Activated T-cell treated with anti-CD3 and anti-CD28 coated beads, Interleukin-2, amount 50 U/mL, for 72 hours (primary cell): ENCODE measurements at regions not wholly inside any gene's neighbourhood (a gene's known extent, or its start where the extent isn't known, plus 50 kb on each side); places are given as distances from the start of the nearest gene placed in this dataset.

Experiments
- ATAC-seq, 2 donors: fragments of 150-1000 bp; cut with Tn5 transposase; replicated peaks in 1 of 2; 2 replicates each; pipeline ENCODE4 v1.10.0; 2021; ENCODE audit warnings: moderate library complexity in 2 of 2, mild to moderate bottlenecking in 1 of 2
- DNase-seq, 2 donors: peaks; one replicate each; pipeline ENCODE4 v3.0.0; 2021 to 2022; ENCODE audit warnings: mixed read lengths in 1 of 2
- H3K27ac Mint-ChIP-seq: one replicate; pipeline ENCODE4 v1.8.0; 2022; ENCODE audit warnings: mild to moderate bottlenecking, moderate library complexity, mixed read lengths
- H3K27me3 Mint-ChIP-seq: one replicate; pipeline ENCODE4 v1.8.0; 2022; ENCODE audit warnings: low read depth, mixed read lengths
- H3K36me3 Mint-ChIP-seq, 2 donors: one replicate each; pipeline ENCODE4 v1.8.0; 2022; ENCODE audit warnings: mixed read lengths in 2 of 2, mild to moderate bottlenecking in 1 of 2; ENCODE audit not compliant: insufficient read depth in 2 of 2
- H3K4me1 Mint-ChIP-seq: one replicate; pipeline ENCODE4 v1.8.0; 2022; ENCODE audit warnings: low read depth, mixed read lengths
- H3K4me3 Mint-ChIP-seq, 2 donors: one replicate each; pipeline ENCODE4 v1.8.0; 2022; ENCODE audit warnings: mild to moderate bottlenecking in 2 of 2, mixed read lengths in 2 of 2, moderate library complexity in 2 of 2
- H3K9me3 Mint-ChIP-seq, 2 donors: one replicate each; pipeline ENCODE4 v1.8.0; 2022; ENCODE audit warnings: mixed read lengths in 2 of 2

- peak in 1 of 2 donors; percentile 56 for ATAC-seq
- Mint-ChIP-seq H3K36me3 (no peaks in the 10 kb centered on the region), H3K4me3 (no peak overlapping the region), H3K9me3 (no peaks in the 10 kb centered on the region), H3K27me3 (no peaks in the 10 kb centered on the region), H3K4me1 (peaks cover 41% of the 10 kb centered on the region), H3K27ac (peak overlapping the region; percentile 43)
- DNase-seq, result no peak
Measured at GRCh38 chr2:195606179-195606578, 50.8 kb upstream of the SLC39A10 start.

- H3K36me3 Mint-ChIP-seq, result no peaks in the 10 kb centered on the region
- peaks cover 39% of the 10 kb centered on the region for H3K4me1 Mint-ChIP-seq
- H3K27ac Mint-ChIP-seq, result no peak overlapping the region
- no peaks in the 10 kb centered on the region for H3K9me3 Mint-ChIP-seq
- H3K27me3 Mint-ChIP-seq, result no peaks in the 10 kb centered on the region
- ATAC-seq (no peak), DNase-seq (no peak)
- H3K4me3 Mint-ChIP-seq, result no peak overlapping the region
Measured at GRCh38 chr2:195604706-195605105, 52.3 kb upstream of the SLC39A10 start.

- no peaks in the 10 kb centered on the region for H3K27me3 Mint-ChIP-seq
- DNase-seq (no peak), ATAC-seq (no peak)
- H3K9me3 Mint-ChIP-seq, result no peaks in the 10 kb centered on the region
- H3K4me3 Mint-ChIP-seq, result no peak overlapping the region
- no peaks in the 10 kb centered on the region for H3K36me3 Mint-ChIP-seq
- H3K27ac Mint-ChIP-seq, result no peak overlapping the region
- peaks cover 32% of the 10 kb centered on the region for H3K4me1 Mint-ChIP-seq
Measured at GRCh38 chr2:195603998-195604397, 53.0 kb upstream of the SLC39A10 start.

- H3K4me3 Mint-ChIP-seq, result no peak overlapping the region
- no peaks in the 10 kb centered on the region for H3K27me3 Mint-ChIP-seq
- no peaks in the 10 kb centered on the region for H3K9me3 Mint-ChIP-seq
- no peak overlapping the region for H3K27ac Mint-ChIP-seq
- no peaks in the 10 kb centered on the region for H3K36me3 Mint-ChIP-seq
- peaks cover 28% of the 10 kb centered on the region for H3K4me1 Mint-ChIP-seq
- ATAC-seq (no peak), DNase-seq (no peak)
Measured at GRCh38 chr2:195603408-195603807, 53.6 kb upstream of the SLC39A10 start.

- no peak overlapping the region for H3K27ac Mint-ChIP-seq
- H3K36me3 Mint-ChIP-seq, result no peaks in the 10 kb centered on the region
- H3K9me3 Mint-ChIP-seq, result no peaks in the 10 kb centered on the region
- DNase-seq, result no peak
- no peak for ATAC-seq
- no peaks in the 10 kb centered on the region for H3K27me3 Mint-ChIP-seq
- H3K4me3 Mint-ChIP-seq, result no peak overlapping the region
- peaks cover 28% of the 10 kb centered on the region for H3K4me1 Mint-ChIP-seq
Measured at GRCh38 chr2:195602687-195603086, 54.3 kb upstream of the SLC39A10 start.

GRCh38 chr2:195601361-195601760 lies 55.7 kb upstream of the SLC39A10 start:
- no peak overlapping the region for H3K4me3 Mint-ChIP-seq
- no peaks in the 10 kb centered on the region for H3K27me3 Mint-ChIP-seq
- ATAC-seq, result no peak
- H3K9me3 Mint-ChIP-seq, result no peaks in the 10 kb centered on the region
- peaks cover 25% of the 10 kb centered on the region for H3K4me1 Mint-ChIP-seq
- no peak for DNase-seq
- H3K27ac Mint-ChIP-seq, result peak overlapping the region; percentile 72
- H3K36me3 Mint-ChIP-seq, result no peaks in the 10 kb centered on the region

- Mint-ChIP-seq H3K4me3 (no peak overlapping the region), H3K27ac (no peak overlapping the region), H3K4me1 (peaks cover 22% of the 10 kb centered on the region), H3K9me3 (no peaks in the 10 kb centered on the region), H3K27me3 (no peaks in the 10 kb centered on the region), H3K36me3 (no peaks in the 10 kb centered on the region)
- DNase-seq, result no peak
- ATAC-seq, result no peak
Measured at GRCh38 chr2:195600778-195601177, 56.2 kb upstream of the SLC39A10 start.

- H3K27me3 Mint-ChIP-seq, result no peaks in the 10 kb centered on the region
- peaks cover 0 to 3% of the 10 kb centered on the region in 2 donors for H3K36me3 Mint-ChIP-seq
- no peak overlapping the region for H3K4me3 Mint-ChIP-seq
- ATAC-seq (no peak), DNase-seq (no peak)
- H3K27ac Mint-ChIP-seq, result no peak overlapping the region
- peaks cover 16% of the 10 kb centered on the region for H3K4me1 Mint-ChIP-seq
- H3K9me3 Mint-ChIP-seq, result peaks cover 2 to 6% of the 10 kb centered on the region in 2 donors
Measured at GRCh38 chr2:195596840-195597239, 60.2 kb upstream of the SLC39A10 start.

- ATAC-seq, result no peak
- Mint-ChIP-seq H3K27ac (no peak overlapping the region), H3K4me1 (peaks cover 9% of the 10 kb centered on the region), H3K36me3 (peaks cover 0 to 3% of the 10 kb centered on the region in 2 donors), H3K9me3 (peaks cover 2 to 6% of the 10 kb centered on the region in 2 donors), H3K27me3 (no peaks in the 10 kb centered on the region), H3K4me3 (no peak overlapping the region)
- no peak for DNase-seq
Measured at GRCh38 chr2:195595825-195596224, 61.2 kb upstream of the SLC39A10 start.

GRCh38 chr2:195594919-195595694 lies 61.9 kb upstream of the SLC39A10 start:
- Mint-ChIP-seq H3K4me1 (peaks cover 9% of the 10 kb centered on the region), H3K4me3 (no peak overlapping the region), H3K36me3 (peaks cover 0 to 3% of the 10 kb centered on the region in 2 donors), H3K9me3 (peaks cover 2 to 6% of the 10 kb centered on the region in 2 donors), H3K27me3 (no peaks in the 10 kb centered on the region), H3K27ac (no peak overlapping the region)
- ATAC-seq (no peak), DNase-seq (no peak)

GRCh38 chr2:195594248-195594647 lies 62.8 kb upstream of the SLC39A10 start:
- Mint-ChIP-seq H3K27me3 (no peaks in the 10 kb centered on the region), H3K9me3 (peaks cover 2 to 6% of the 10 kb centered on the region in 2 donors), H3K4me1 (peaks cover 9% of the 10 kb centered on the region), H3K36me3 (peaks cover 0 to 3% of the 10 kb centered on the region in 2 donors), H3K27ac (no peak overlapping the region), H3K4me3 (no peak overlapping the region)
- DNase-seq (no peak), ATAC-seq (no peak)

GRCh38 chr2:195592105-195592504 lies 64.9 kb upstream of the SLC39A10 start:
- Mint-ChIP-seq H3K27me3 (no peaks in the 10 kb centered on the region), H3K4me3 (no peak overlapping the region), H3K4me1 (peaks cover 9% of the 10 kb centered on the region), H3K9me3 (peaks cover 2 to 6% of the 10 kb centered on the region in 2 donors), H3K36me3 (peaks cover 0 to 3% of the 10 kb centered on the region in 2 donors), H3K27ac (no peak overlapping the region)
- no peak for DNase-seq
- ATAC-seq, result no peak

- ATAC-seq (no peak), DNase-seq (no peak)
- peaks cover 0 to 3% of the 10 kb centered on the region in 2 donors for H3K36me3 Mint-ChIP-seq
- no peaks in the 10 kb centered on the region for H3K27me3 Mint-ChIP-seq
- H3K9me3 Mint-ChIP-seq, result peaks cover 2 to 6% of the 10 kb centered on the region in 2 donors
- H3K4me1 Mint-ChIP-seq, result peaks cover 9% of the 10 kb centered on the region
- H3K27ac Mint-ChIP-seq, result no peak overlapping the region
- H3K4me3 Mint-ChIP-seq, result no peak overlapping the region
Measured at GRCh38 chr2:195590861-195591205, 66.2 kb upstream of the SLC39A10 start.
